ENCODE measurements at regions not wholly inside any gene's neighbourhood (a gene's known extent, or its start where the extent isn't known, plus 50 kb on each side); places are given as distances from the start of the nearest gene placed in this dataset.
"Not testable (repeated sequence)": the region's sequence is repeated elsewhere in the genome, so short reads cannot be mapped to it uniquely, and the experiment has no call there.

DNA sequence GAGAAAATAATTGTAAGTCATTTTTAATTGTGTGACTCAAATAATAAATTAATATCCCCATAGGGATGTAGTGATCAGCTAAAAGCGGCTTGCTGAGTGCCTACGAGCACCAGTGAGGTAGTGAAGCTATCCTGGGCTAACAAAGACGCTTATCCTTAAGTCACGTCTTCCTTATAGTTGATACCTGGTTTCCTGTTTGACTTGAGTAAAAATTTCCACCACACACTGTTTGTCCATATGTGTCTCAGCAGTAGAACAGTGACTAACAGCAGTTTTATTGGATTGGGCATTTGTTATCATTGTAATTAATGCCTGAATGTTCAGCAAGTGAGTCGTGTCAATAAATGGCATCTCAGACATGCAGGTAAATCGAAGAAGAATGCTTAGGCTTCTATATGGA is 241.1 kb downstream of the GRXCR1 start:
- no peak overlapping the region for H3K4me3 ChIP-seq (ENCODE audit: low read depth, low read length)
- DNase-seq (ENCODE audit: low read depth): no peak
- TF ChIP-seq CTCF (conservative IDR thresholded peaks at IDR 0.05; ENCODE audit: low read depth, low read length): no peak

GRCh38 chr4:43136752-43137151 is 244.2 kb downstream of the GRXCR1 start:
- no peak for DNase-seq (ENCODE audit: low read depth)

GRCh38 chr4:43146198-43146597 is 253.7 kb downstream of the GRXCR1 start:
- TF ChIP-seq CTCF (conservative IDR thresholded peaks at IDR 0.05; ENCODE audit: low read depth, low read length): no peak
- no peak for DNase-seq (ENCODE audit: low read depth)
- H3K4me3 ChIP-seq (ENCODE audit: low read depth, low read length): no peak overlapping the region

More at GRCh38 chr4:43136752-43137151, 244.2 kb downstream of the GRXCR1 start:
- TF ChIP-seq CTCF (conservative IDR thresholded peaks at IDR 0.05; ENCODE audit: low read depth, low read length): no peak
- H3K4me3 ChIP-seq (ENCODE audit: low read depth, low read length): no peak overlapping the region

DNA sequence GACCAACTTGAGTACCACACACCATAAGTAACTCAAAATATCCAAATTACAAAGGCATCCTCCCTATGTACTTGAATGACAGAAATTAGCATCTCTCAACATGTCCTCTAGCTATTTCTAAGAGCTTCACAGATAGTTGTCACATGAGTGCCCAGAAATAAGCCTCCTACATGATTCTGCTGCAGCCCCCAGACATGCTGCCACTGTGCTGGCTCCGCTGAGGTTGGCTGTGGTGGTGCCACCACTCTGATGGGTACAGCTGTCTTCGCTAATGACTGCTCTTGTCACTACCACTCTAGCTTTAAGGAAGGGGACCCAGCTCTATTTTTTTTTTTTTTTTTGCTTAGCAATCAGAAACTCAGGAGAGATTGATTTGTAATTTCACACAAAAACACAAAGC is 256.0 kb downstream of the GRXCR1 start:
- no peak for DNase-seq (ENCODE audit: low read depth)
- H3K4me3 ChIP-seq (ENCODE audit: low read depth, low read length): no peak overlapping the region
- no peak for TF ChIP-seq CTCF (conservative IDR thresholded peaks at IDR 0.05; ENCODE audit: low read depth, low read length)

DNA sequence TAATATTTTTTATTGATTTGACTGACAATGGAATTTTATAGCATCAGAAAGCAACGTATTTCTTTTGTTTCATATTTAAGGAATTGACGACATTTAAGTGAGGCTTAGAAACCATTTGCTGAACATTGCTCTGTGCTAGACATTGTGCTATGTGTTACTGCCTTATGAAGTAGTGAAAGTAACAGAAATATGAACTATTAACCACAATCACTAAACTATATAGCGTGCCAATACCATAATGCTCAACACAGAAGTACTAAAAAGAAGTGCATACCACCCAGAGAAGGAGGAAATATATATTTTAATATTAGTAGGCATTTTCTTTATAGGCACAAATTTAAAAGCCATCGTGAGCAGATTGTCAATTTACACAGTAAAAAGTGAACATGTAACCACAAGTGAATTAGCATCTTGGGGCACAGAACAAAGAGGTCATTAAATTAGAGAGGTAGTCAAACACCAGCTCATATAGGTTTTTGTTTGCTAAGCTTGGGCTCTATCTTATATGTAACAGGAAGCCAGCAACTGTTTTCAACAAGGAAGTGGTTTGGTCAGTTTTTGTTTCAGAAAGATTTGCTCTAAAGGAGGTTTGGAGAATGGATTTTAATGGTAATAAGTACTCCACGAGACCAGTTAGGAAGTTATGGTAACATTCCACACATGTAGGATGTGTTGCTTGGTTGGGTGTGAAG is 270.7 kb downstream of the GRXCR1 start:
- DNase-seq (ENCODE audit: low read depth): no peak
- no peak for TF ChIP-seq CTCF (conservative IDR thresholded peaks at IDR 0.05; ENCODE audit: low read depth, low read length)

DNA sequence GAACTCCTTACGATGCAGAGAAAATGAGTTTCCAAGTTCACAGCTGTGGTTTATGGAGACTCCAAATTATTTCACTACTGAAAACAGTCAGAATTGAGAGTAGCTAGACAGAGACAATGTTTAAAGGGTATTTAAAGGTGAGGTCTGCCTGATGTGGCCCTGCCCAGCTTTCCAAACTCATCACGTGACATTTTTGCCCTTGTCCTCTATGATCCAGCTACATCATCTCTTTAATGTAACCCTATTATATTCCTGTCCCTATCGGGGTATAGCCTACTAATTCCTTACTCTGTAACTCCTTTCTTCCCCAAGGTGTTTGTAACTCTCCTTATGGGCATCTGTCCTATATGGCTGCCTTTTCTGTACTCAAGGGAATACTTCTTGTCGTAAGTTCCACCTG is 297.2 kb downstream of the GRXCR1 start:
- DNase-seq (ENCODE audit: low read depth): no peak
- no peak for TF ChIP-seq CTCF (conservative IDR thresholded peaks at IDR 0.05; ENCODE audit: low read depth, low read length)
- no peak overlapping the region for H3K4me3 ChIP-seq (ENCODE audit: low read depth, low read length)

More for the DNA sequence above, 270.7 kb downstream of the GRXCR1 start:
- no peak overlapping the region for H3K4me3 ChIP-seq (ENCODE audit: low read depth, low read length)

DNA sequence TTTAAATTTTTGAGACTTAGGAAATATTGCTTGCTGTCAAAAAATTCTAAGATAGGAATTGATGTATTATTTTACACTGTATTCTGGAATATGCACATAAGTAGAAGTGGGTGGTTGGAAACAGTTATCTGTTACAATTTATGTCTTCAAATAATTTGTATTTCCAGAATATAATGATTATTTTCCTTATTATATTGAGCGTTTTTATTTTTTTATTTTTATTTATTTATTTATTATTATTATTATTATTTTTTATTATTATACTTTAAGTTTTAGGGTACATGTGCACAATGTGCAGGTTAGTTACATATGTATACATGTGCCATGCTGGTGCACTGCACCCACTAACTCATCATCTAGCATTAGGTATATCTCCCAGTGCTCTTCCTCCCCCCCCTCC is 320.1 kb downstream of the GRXCR1 start:
- not testable (repeated sequence) for DNase-seq (ENCODE audit: low read depth); H3K4me3 ChIP-seq (ENCODE audit: low read depth, low read length)

All from epithelial cell of proximal tubule (primary cell).